HepG2 (cell line): ENCODE measurements at regions not wholly inside any gene's neighbourhood (a gene's known extent, or its start where the extent isn't known, plus 50 kb on each side); places are given as distances from the start of the nearest gene placed in this dataset.

Experiments used
- ATF1 ChIP-seq: IDR thresholded peaks from 2 replicates; pipeline ENCODE4 v1.6.1; 2016; ENCODE audit warnings: mild to moderate bottlenecking, control low read depth
- CCDC6 ChIP-seq: sonication (generic); formaldehyde crosslinking; IDR thresholded peaks from 2 replicates; pipeline ENCODE4 v1.8.1; 2022; ENCODE audit warnings: mild to moderate bottlenecking, missing genetic modification reagents, moderate library complexity
- FOXA1 ChIP-seq, 2 experiments: fragments of 450-650 bp in 1 of 2; sonication (generic) in 1 of 2; formaldehyde crosslinking in 1 of 2; IDR thresholded peaks; 2 replicates each; pipeline versions ENCODE4 v1.4.0 to v1.6.1; 2016 to 2020; ENCODE audit warnings: missing genetic modification reagents in 1 of 2
- FOXK1 ChIP-seq: sonication (generic); formaldehyde crosslinking; IDR thresholded peaks from 2 replicates; pipeline ENCODE4 v1.4.0; 2020; ENCODE audit warnings: low read depth, missing genetic modification reagents, borderline replicate concordance
- GABPB1 ChIP-seq: IDR thresholded peaks from 2 replicates; pipeline ENCODE4 v1.6.1; 2016; ENCODE audit warnings: mild to moderate bottlenecking, missing genetic modification reagents, moderate library complexity, missing compliant biosample characterization
- GATA4 ChIP-seq: sonication (generic); IDR thresholded peaks from 2 replicates; pipeline ENCODE4 v1.6.1; 2016; ENCODE audit warnings: antibody characterized with exemption, low read depth, borderline replicate concordance
- HNF4A ChIP-seq: sonication (generic); formaldehyde crosslinking; IDR thresholded peaks from 2 replicates; pipeline ENCODE4 v1.4.0; 2020; ENCODE audit warnings: missing genetic modification reagents
- HNRNPLL ChIP-seq: fragments of 200-400 bp; formaldehyde crosslinking; IDR thresholded peaks from 2 replicates; pipeline ENCODE4 v1.6.1; 2017; ENCODE audit warnings: mild to moderate bottlenecking, low read depth, low read length; ENCODE audit not compliant: poor library complexity, severe bottlenecking
- MXI1 ChIP-seq: IDR thresholded peaks from 3 replicates; pipeline ENCODE4 v1.6.1; 2012; ENCODE audit warnings: low read depth, low read length, inconsistent platforms, borderline replicate concordance
- NCOA2 ChIP-seq: sonication (generic); formaldehyde crosslinking; IDR thresholded peaks from 2 replicates; pipeline ENCODE4 v1.8.0; 2022; ENCODE audit warnings: inconsistent platforms
- NR0B2 ChIP-seq: sonication (generic); formaldehyde crosslinking; IDR thresholded peaks from 2 replicates; pipeline ENCODE4 v1.4.0; 2020; ENCODE audit warnings: mild to moderate bottlenecking, missing genetic modification reagents
- SMARCE1 ChIP-seq: fragments of 450-650 bp; IDR thresholded peaks from 2 replicates; pipeline ENCODE4 v1.6.1; 2017; ENCODE audit warnings: borderline replicate concordance
- STAG1 ChIP-seq: sonication (generic); formaldehyde crosslinking; IDR thresholded peaks from 2 replicates; pipeline ENCODE4 v1.4.0; 2020; ENCODE audit warnings: missing genetic modification reagents
- TSC22D2 ChIP-seq: sonication (generic); formaldehyde crosslinking; IDR thresholded peaks from 2 replicates; pipeline ENCODE4 v1.5.1; 2020; ENCODE audit warnings: missing genetic modification reagents, mild to moderate bottlenecking, borderline replicate concordance
- ZBTB20 ChIP-seq: sonication (generic); formaldehyde crosslinking; IDR thresholded peaks from 2 replicates; pipeline ENCODE4 v1.8.1; 2023; ENCODE audit warnings: missing genetic modification reagents, low read depth, mild to moderate bottlenecking, borderline replicate concordance
- ZBTB21 ChIP-seq: sonication (generic); formaldehyde crosslinking; IDR thresholded peaks from 2 replicates; pipeline ENCODE4 v1.4.0; 2020; ENCODE audit warnings: missing genetic modification reagents
- ZBTB7A ChIP-seq: sonication (generic); formaldehyde crosslinking; IDR thresholded peaks from 2 replicates; pipeline ENCODE4 v1.8.0; 2022; ENCODE audit warnings: mild to moderate bottlenecking, missing genetic modification reagents
- ZC3H13 ChIP-seq: sonication (generic); formaldehyde crosslinking; IDR thresholded peaks from 2 replicates; pipeline ENCODE4 v1.8.1; 2023; ENCODE audit warnings: mild to moderate bottlenecking, missing genetic modification reagents, moderate library complexity
- ZFP1 ChIP-seq: IDR thresholded peaks from 2 replicates; pipeline ENCODE4 v1.6.1; 2016
- ZFP36 ChIP-seq: fragments of 150-350 bp; IDR thresholded peaks from 2 replicates; pipeline ENCODE4 v1.6.1; 2018; ENCODE audit warnings: borderline replicate concordance, low read length, low read depth; ENCODE audit not compliant: partially characterized antibody
- ZNF274 ChIP-seq: sonication (generic); formaldehyde crosslinking; IDR thresholded peaks from 2 replicates; pipeline ENCODE4 v1.5.1; 2020; ENCODE audit warnings: mild to moderate bottlenecking, missing genetic modification reagents
- ZNF3 ChIP-seq: IDR thresholded peaks from 2 replicates; pipeline ENCODE4 v1.7.0; 2017; ENCODE audit warnings: inconsistent platforms
- ZNF383 ChIP-seq: sonication (generic); formaldehyde crosslinking; IDR thresholded peaks from 2 replicates; pipeline ENCODE4 v1.4.0; 2020; ENCODE audit warnings: missing genetic modification reagents, mild to moderate bottlenecking, borderline replicate concordance
- ZNF777 ChIP-seq: sonication (generic); formaldehyde crosslinking; IDR thresholded peaks from 2 replicates; pipeline ENCODE4 v1.4.0; 2020; ENCODE audit warnings: missing genetic modification reagents
- TF ChIP-seq, protein P1 (sequence below): sonication (generic); formaldehyde crosslinking; IDR thresholded peaks from 2 replicates; pipeline ENCODE4 v1.8.1; 2023; ENCODE audit warnings: missing genetic modification reagents, inconsistent platforms, borderline replicate concordance
- TF ChIP-seq, protein P2 (sequence below): sonication (generic); formaldehyde crosslinking; IDR thresholded peaks from 2 replicates; pipeline ENCODE4 v1.5.1; 2020; ENCODE audit warnings: missing genetic modification reagents, mild to moderate bottlenecking, borderline replicate concordance
- TF ChIP-seq, protein P3 (sequence below): sonication (generic); formaldehyde crosslinking; IDR thresholded peaks from 2 replicates; pipeline ENCODE4 v1.4.0; 2020; ENCODE audit warnings: missing genetic modification reagents, borderline replicate concordance

- no peak for TF ChIP-seq FOXA1 (IDR thresholded peaks at IDR 0.05)
- TF ChIP-seq FOXA1 (CRISPR knock-in tag; IDR thresholded peaks at IDR 0.05): no peak
- no peak for TF ChIP-seq ZNF3 (CRISPR knock-in tag)
- TF ChIP-seq, protein P1, sequence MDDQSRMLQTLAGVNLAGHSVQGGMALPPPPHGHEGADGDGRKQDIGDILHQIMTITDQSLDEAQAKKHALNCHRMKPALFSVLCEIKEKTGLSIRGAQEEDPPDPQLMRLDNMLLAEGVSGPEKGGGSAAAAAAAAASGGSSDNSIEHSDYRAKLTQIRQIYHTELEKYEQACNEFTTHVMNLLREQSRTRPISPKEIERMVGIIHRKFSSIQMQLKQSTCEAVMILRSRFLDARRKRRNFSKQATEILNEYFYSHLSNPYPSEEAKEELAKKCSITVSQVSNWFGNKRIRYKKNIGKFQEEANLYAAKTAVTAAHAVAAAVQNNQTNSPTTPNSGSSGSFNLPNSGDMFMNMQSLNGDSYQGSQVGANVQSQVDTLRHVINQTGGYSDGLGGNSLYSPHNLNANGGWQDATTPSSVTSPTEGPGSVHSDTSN (CRISPR knock-in tag): no peak
- TF ChIP-seq NR0B2: no peak
- no peak for TF ChIP-seq FOXK1 (CRISPR knock-in tag)
- TF ChIP-seq TSC22D2 (CRISPR knock-in tag): 0 out of 2 replicates have a peak, but pooled peaks have one; percentile 75
- no peak for TF ChIP-seq SMARCE1
- peak; percentile 42; the same call in 1 of the 2 replicates for TF ChIP-seq ZNF274 (CRISPR knock-in tag)
- TF ChIP-seq HNF4A (CRISPR knock-in tag): 0 out of 2 replicates have a peak, but pooled peaks have one; percentile 19
- TF ChIP-seq, protein P2, sequence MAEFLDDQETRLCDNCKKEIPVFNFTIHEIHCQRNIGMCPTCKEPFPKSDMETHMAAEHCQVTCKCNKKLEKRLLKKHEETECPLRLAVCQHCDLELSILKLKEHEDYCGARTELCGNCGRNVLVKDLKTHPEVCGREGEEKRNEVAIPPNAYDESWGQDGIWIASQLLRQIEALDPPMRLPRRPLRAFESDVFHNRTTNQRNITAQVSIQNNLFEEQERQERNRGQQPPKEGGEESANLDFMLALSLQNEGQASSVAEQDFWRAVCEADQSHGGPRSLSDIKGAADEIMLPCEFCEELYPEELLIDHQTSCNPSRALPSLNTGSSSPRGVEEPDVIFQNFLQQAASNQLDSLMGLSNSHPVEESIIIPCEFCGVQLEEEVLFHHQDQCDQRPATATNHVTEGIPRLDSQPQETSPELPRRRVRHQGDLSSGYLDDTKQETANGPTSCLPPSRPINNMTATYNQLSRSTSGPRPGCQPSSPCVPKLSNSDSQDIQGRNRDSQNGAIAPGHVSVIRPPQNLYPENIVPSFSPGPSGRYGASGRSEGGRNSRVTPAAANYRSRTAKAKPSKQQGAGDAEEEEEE: no peak
- TF ChIP-seq NCOA2 (CRISPR knock-in tag): no peak
- TF ChIP-seq, protein P3, sequence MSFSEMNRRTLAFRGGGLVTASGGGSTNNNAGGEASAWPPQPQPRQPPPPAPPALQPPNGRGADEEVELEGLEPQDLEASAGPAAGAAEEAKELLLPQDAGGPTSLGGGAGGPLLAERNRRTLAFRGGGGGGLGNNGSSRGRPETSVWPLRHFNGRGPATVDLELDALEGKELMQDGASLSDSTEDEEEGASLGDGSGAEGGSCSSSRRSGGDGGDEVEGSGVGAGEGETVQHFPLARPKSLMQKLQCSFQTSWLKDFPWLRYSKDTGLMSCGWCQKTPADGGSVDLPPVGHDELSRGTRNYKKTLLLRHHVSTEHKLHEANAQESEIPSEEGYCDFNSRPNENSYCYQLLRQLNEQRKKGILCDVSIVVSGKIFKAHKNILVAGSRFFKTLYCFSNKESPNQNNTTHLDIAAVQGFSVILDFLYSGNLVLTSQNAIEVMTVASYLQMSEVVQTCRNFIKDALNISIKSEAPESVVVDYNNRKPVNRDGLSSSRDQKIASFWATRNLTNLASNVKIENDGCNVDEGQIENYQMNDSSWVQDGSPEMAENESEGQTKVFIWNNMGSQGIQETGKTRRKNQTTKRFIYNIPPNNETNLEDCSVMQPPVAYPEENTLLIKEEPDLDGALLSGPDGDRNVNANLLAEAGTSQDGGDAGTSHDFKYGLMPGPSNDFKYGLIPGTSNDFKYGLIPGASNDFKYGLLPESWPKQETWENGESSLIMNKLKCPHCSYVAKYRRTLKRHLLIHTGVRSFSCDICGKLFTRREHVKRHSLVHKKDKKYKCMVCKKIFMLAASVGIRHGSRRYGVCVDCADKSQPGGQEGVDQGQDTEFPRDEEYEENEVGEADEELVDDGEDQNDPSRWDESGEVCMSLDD (CRISPR knock-in tag): 0 out of 2 replicates have a peak, but pooled peaks have one; percentile 28
- peak; percentile 91 for TF ChIP-seq GABPB1 (CRISPR knock-in tag)
- TF ChIP-seq ZC3H13 (CRISPR knock-in tag): no peak
- TF ChIP-seq STAG1 (CRISPR knock-in tag): peak; percentile 91
- no peak for TF ChIP-seq ZFP36
- no peak for TF ChIP-seq MXI1
- TF ChIP-seq ZNF383 (CRISPR knock-in tag): no peak
- no peak for TF ChIP-seq ZBTB21
- peak; percentile 91 for TF ChIP-seq HNRNPLL
- TF ChIP-seq ZFP1 (CRISPR knock-in tag): no peak
- no peak for TF ChIP-seq ATF1 (CRISPR knock-in tag)
- 0 out of 2 replicates have a peak, but pooled peaks have one; percentile 48 for TF ChIP-seq ZBTB20 (CRISPR knock-in tag)
- TF ChIP-seq GATA4: no peak
- peak; percentile 33; the same call in 1 of the 2 replicates for TF ChIP-seq ZNF777 (CRISPR knock-in tag)
- TF ChIP-seq ZBTB7A (CRISPR knock-in tag): peak; percentile 79
- TF ChIP-seq CCDC6: no peak
Measured at GRCh38 chr2:136423516-136423996, 305.6 kb upstream of the CXCR4 start (continued).
